HG03097 (cell line): ENCODE measurements at regions not wholly inside any gene's neighbourhood (a gene's known extent, or its start where the extent isn't known, plus 50 kb on each side); places are given as distances from the start of the nearest gene placed in this dataset.
"Not testable (repeated sequence)": the region's sequence is repeated elsewhere in the genome, so short reads cannot be mapped to it uniquely, and the experiment has no call there.

Experiments
- ATAC-seq: cut with Tn5 transposase; IDR thresholded peaks from one replicate; pipeline ENCODE4 v1.9.1; 2021; ENCODE audit not compliant: unreplicated experiment, low FRiP score

- no peak for ATAC-seq
These were observed 238.9 kb downstream of the BLID start for GRCh38 chr11:121877152-121877551.

GRCh38 chr11:121873766-121874165 lies 242.2 kb downstream of the BLID start:
- no peak for ATAC-seq

- ATAC-seq = no peak
These were observed 243.7 kb downstream of the BLID start for GRCh38 chr11:121872356-121872755.

- no peak for ATAC-seq
These were observed 245.6 kb downstream of the BLID start for GRCh38 chr11:121870206-121871045.

- ATAC-seq = no peak
These were observed 246.5 kb downstream of the BLID start for GRCh38 chr11:121869478-121869877.

- ATAC-seq = no peak
These were observed 249.3 kb downstream of the BLID start for GRCh38 chr11:121866754-121867153.

GRCh38 chr11:121864660-121865059 lies 251.4 kb downstream of the BLID start:
- ATAC-seq = no peak

GRCh38 chr11:121863126-121863525 lies 252.9 kb downstream of the BLID start:
- no peak for ATAC-seq

GRCh38 chr11:121855138-121855537 lies 260.9 kb downstream of the BLID start:
- ATAC-seq = not testable (repeated sequence)

GRCh38 chr11:121844016-121844415 lies 272.0 kb downstream of the BLID start:
- no peak for ATAC-seq

GRCh38 chr11:121842192-121842585 lies 273.8 kb downstream of the BLID start:
- no peak for ATAC-seq

GRCh38 chr11:121841487-121842191 lies 274.4 kb downstream of the BLID start:
- ATAC-seq = no peak

GRCh38 chr11:121839781-121840180 lies 276.2 kb downstream of the BLID start:
- ATAC-seq = no peak

GRCh38 chr11:121838571-121838970 lies 277.4 kb downstream of the BLID start:
- ATAC-seq = no peak

GRCh38 chr11:121833970-121834369 lies 282.0 kb downstream of the BLID start:
- ATAC-seq = no peak

- ATAC-seq = no peak
These were observed 286.8 kb downstream of the BLID start for GRCh38 chr11:121829159-121829643.

GRCh38 chr11:121814962-121815361 lies 301.1 kb downstream of the BLID start:
- ATAC-seq = no peak

- ATAC-seq = no peak
These were observed 301.7 kb downstream of the BLID start for GRCh38 chr11:121814296-121814695.

- no peak for ATAC-seq
These were observed 305.7 kb downstream of the BLID start for GRCh38 chr11:121810291-121810690.

GRCh38 chr11:121808096-121808495 lies 307.9 kb downstream of the BLID start:
- no peak for ATAC-seq

- ATAC-seq = no peak
These were observed 309.0 kb downstream of the BLID start for GRCh38 chr11:121807051-121807450.

GRCh38 chr11:121802542-121802941 lies 313.5 kb downstream of the BLID start:
- ATAC-seq = no peak
